D721Med (cell line): ENCODE measurements at regions not wholly inside any gene's neighbourhood (a gene's known extent, or its start where the extent isn't known, plus 50 kb on each side); places are given as distances from the start of the nearest gene placed in this dataset.

Experiments
- DNase-seq: peaks from one replicate; pipeline ENCODE4 v3.0.0; 2011; ENCODE audit warnings: low spot score; ENCODE audit not compliant: insufficient read length
- FAIRE-seq: peaks from 2 replicates; lab custom pipeline; 2011; peaks lifted over from hg19 to GRCh38; lab: Jason Lieb, UNC
- TF ChIP-seq, protein P1 (sequence below): IDR thresholded peaks from 2 replicates; pipeline ENCODE4 v1.5.1; 2012; ENCODE audit warnings: mild to moderate bottlenecking, control low read depth; ENCODE audit not compliant: insufficient read depth; ENCODE audit errors: missing control alignments

GRCh38 chr21:14838400-14838799 lies 226.4 kb downstream of the NRIP1 start:
- TF ChIP-seq, protein P1, sequence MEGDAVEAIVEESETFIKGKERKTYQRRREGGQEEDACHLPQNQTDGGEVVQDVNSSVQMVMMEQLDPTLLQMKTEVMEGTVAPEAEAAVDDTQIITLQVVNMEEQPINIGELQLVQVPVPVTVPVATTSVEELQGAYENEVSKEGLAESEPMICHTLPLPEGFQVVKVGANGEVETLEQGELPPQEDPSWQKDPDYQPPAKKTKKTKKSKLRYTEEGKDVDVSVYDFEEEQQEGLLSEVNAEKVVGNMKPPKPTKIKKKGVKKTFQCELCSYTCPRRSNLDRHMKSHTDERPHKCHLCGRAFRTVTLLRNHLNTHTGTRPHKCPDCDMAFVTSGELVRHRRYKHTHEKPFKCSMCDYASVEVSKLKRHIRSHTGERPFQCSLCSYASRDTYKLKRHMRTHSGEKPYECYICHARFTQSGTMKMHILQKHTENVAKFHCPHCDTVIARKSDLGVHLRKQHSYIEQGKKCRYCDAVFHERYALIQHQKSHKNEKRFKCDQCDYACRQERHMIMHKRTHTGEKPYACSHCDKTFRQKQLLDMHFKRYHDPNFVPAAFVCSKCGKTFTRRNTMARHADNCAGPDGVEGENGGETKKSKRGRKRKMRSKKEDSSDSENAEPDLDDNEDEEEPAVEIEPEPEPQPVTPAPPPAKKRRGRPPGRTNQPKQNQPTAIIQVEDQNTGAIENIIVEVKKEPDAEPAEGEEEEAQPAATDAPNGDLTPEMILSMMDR: no peak
- DNase-seq (no peak), FAIRE-seq (no peak)

DNA sequence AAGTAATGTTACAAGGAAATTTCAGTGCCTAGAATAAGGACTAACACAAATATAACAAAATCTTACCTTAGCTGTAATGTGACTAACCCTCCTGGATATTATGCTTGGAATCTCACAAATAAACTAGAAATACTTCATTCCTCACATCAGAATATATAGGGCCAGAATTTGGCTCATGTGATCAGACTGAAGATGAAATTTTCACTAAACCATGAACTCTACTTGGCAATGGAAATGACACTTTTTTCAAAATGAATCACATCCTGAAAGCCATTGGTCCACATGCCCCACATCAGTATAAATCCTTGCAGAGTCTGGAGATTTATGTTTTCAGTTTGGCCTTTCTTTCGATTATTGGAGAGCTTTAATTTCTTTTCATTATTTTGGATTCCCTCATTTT lies 227.8 kb downstream of the NRIP1 start:
- TF ChIP-seq, protein P1: no peak
- DNase-seq: no peak
- FAIRE-seq: no peak

DNA sequence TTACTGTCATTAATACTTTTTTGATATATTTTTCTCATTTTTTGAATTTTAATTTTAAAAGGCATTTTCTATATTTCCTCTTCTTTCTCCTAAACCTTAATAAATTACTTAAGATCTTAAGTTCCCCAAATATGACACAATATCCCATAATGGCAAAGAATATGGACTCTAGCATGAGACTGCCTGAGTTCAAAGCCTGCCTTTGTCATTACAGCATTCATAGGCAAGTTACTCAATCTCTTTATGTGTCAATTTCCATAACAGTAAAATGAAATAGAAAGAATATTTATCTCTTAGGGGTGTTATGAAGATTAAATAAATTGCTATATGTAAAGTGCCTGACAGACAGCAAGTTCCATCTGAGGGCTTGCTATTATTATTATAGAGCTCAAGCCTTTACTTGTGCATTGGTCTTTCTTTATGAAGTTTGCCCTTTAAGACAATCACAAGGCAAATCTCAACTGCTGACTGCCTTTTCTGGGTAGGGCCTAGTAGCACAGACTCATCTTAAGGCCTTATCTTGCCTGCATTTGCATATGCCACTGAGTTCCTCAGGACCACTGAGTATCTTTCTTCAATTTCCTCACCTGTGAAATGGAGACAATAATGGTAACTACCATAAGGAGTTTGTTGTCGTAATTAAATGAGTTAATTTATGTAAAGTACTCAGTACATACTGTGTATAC lies 231.0 kb downstream of the NRIP1 start:
- FAIRE-seq (no peak), DNase-seq (no peak)
- TF ChIP-seq, protein P1: no peak

- DNase-seq (no peak), FAIRE-seq (no peak)
- TF ChIP-seq, protein P1: no peak
Observed at GRCh38 chr21:14833241-14833640, 231.6 kb downstream of the NRIP1 start.

GRCh38 chr21:14830307-14830706 lies 234.5 kb downstream of the NRIP1 start:
- FAIRE-seq: no peak

DNA sequence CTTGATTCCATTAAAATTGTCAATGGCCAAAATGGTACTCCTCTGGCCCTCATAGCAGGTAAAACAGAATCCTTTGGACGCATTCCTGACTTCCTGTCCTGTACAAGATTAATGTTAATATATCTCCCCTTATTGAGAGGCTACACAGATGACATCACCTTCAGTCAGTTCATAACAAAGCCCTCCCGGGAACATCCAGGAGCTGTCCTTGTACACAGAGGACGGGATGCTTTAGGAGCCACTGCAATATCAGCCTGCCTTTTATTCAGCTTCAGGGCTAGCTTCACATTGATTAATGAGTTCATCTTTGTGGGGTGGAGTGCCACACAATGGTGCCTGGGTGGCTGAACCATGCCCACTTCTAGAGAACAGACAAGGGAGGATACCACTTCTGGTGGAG lies 235.1 kb downstream of the NRIP1 start:
- FAIRE-seq (no peak), DNase-seq (no peak)
- TF ChIP-seq, protein P1: no peak

More at GRCh38 chr21:14830307-14830706, 234.5 kb downstream of the NRIP1 start:
- TF ChIP-seq, protein P1: no peak
- no peak for DNase-seq

- FAIRE-seq: no peak
- TF ChIP-seq, protein P1: no peak
- DNase-seq: no peak
Observed at GRCh38 chr21:14827468-14827867, 237.3 kb downstream of the NRIP1 start.
